Tibial artery (tissue), 4 donors: ENCODE measurements at regions not wholly inside any gene's neighbourhood (a gene's known extent, or its start where the extent isn't known, plus 50 kb on each side); places are given as distances from the start of the nearest gene placed in this dataset.
"Not testable (repeated sequence)": the region's sequence is repeated elsewhere in the genome, so short reads cannot be mapped to it uniquely, and the experiment has no call there.

Source experiments
- DNase-seq, 2 donors: peaks; one replicate each; pipeline ENCODE4 v3.0.0-alpha.2; 2019
- H3K27ac ChIP-seq, 2 donors: fragments of 200-600 bp; sonication (generic) in 1 of 2; 1 replicate in 1 of 2; 2 replicates in 1 of 2; pipeline ENCODE4 v1.5.1; 2018 to 2019; ENCODE audit warnings: mild to moderate bottlenecking in 1 of 2
- H3K27me3 ChIP-seq, 2 donors: fragments of 200-600 bp; sonication (generic) in 1 of 2; one replicate each; pipeline versions ENCODE4 v1.5.1 to v1.6.0; 2016 to 2019
- H3K36me3 ChIP-seq, 3 donors: fragments of 200-600 bp; sonication (generic) in 2 of 3; one replicate each; pipeline ENCODE4 v1.5.1; 2016 to 2019; ENCODE audit warnings: mild to moderate bottlenecking in 2 of 3
- H3K4me1 ChIP-seq, 4 donors: fragments of 200-600 bp; sonication (generic) in 2 of 4; 1 replicate in 3 of 4; 2 replicates in 1 of 4; pipeline ENCODE4 v1.5.1; 2016 to 2019
- H3K4me3 ChIP-seq, 2 donors: fragments of 200-600 bp; sonication (generic) in 1 of 2; 1 replicate in 1 of 2; 2 replicates in 1 of 2; pipeline ENCODE4 v1.5.1; 2018 to 2019; ENCODE audit warnings: mild to moderate bottlenecking in 2 of 2
- H3K9me3 ChIP-seq, 3 donors: fragments of 200-600 bp; sonication (generic) in 1 of 3; one replicate each; pipeline ENCODE4 v1.5.1; 2016 to 2019
- intact Hi-C: fragments of 100-400 bp; cut with DNase I; formaldehyde crosslinking; loops from one replicate; pipeline ENCODE4 v1.15.0; 2023; ENCODE audit warnings: low total_unique reads
- TF ChIP-seq, protein P1 (sequence below), 2 experiments: fragments of 200-600 bp in 1 of 2; fragments of 450-650 bp in 1 of 2; IDR thresholded peaks; one replicate each; pipeline ENCODE4 v1.5.1; 2017 to 2019; ENCODE audit warnings: antibody characterized with exemption in 2 of 2, mild to moderate bottlenecking in 1 of 2, moderate library complexity in 1 of 2

DNA sequence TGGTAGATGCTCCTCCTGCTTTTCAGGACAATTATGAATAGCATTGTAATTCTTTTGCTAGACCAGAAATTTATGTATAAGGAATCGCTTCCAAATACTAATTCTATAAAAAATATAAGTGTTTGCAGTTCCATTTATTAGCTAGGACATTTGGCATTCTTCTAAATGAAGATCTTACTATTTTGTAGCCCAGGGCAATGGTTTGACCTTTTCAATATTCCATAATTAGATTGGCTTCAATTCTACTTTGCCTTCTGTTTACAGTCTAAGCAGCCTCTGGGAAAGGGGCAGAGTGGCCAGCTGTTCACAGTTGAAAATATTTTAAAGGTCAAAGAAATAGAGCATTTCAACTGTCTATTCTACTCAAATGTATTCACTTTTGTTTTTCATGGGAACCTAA, 912.1 kb upstream of the GRIA3 start:
- Histone ChIP-seq H3K4me1 (no peaks in the 10 kb centered on the region), H3K27ac (no peak overlapping the region), H3K9me3 (peaks cover 0 to 8% (median 0%) of the 10 kb centered on the region in 3 donors), H3K27me3 (no peaks in the 10 kb centered on the region), H3K36me3 (no peaks in the 10 kb centered on the region), H3K4me3 (no peak overlapping the region)
- intact Hi-C loops, result no loop called here
- TF ChIP-seq, protein P1, sequence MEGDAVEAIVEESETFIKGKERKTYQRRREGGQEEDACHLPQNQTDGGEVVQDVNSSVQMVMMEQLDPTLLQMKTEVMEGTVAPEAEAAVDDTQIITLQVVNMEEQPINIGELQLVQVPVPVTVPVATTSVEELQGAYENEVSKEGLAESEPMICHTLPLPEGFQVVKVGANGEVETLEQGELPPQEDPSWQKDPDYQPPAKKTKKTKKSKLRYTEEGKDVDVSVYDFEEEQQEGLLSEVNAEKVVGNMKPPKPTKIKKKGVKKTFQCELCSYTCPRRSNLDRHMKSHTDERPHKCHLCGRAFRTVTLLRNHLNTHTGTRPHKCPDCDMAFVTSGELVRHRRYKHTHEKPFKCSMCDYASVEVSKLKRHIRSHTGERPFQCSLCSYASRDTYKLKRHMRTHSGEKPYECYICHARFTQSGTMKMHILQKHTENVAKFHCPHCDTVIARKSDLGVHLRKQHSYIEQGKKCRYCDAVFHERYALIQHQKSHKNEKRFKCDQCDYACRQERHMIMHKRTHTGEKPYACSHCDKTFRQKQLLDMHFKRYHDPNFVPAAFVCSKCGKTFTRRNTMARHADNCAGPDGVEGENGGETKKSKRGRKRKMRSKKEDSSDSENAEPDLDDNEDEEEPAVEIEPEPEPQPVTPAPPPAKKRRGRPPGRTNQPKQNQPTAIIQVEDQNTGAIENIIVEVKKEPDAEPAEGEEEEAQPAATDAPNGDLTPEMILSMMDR (IDR thresholded peaks at IDR 0.05), result no peak
- DNase-seq, result no peak

DNA sequence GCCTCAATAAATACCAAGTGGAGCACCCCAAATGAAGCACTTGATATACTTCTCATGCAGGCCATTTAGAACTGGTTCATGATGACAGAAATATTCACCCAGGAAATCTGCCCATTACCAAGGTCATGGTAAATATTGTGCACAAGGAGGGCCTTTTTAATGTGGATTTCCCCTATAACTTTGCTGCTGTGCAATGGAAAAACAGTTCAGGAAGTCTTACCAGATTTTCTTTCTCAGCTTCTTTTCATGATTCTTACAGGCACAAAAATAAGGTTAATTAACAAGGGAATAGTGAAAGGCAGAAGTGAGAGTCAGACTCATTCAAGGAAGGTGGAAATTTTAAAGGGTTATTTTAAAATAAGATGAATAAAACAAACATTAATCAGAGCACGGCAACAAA, 904.3 kb upstream of the GRIA3 start:
- no peak for DNase-seq
- no peak overlapping the region for H3K27ac ChIP-seq
- H3K36me3 ChIP-seq, result no peaks in the 10 kb centered on the region
- H3K4me1 ChIP-seq, result no peaks in the 10 kb centered on the region
- intact Hi-C loops, result no loop called here
- TF ChIP-seq, protein P1 (IDR thresholded peaks at IDR 0.05), result no peak
- H3K4me3 ChIP-seq, result no peak overlapping the region
- no peaks in the 10 kb centered on the region for H3K27me3 ChIP-seq
- H3K9me3 ChIP-seq, result no peaks in the 10 kb centered on the region

DNA sequence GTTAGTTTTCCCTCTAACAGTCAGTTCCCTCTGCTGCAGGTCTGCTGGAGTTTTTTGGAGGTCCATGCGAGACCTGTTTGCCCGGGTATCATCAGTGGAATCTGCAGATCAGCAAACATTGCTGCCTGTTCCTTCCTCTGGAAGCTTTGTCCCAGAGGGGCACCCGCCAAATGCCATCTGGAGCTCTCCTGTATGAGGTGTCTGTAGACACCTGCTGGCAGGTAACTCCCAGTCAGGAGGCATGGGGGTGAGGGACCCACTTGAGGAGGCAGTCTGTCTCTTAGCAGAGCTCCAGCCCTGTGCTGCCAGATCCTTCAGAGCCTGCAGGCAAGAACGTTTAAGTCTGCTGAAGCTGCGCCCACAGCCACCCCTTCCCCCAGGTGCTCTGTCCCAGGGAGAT, 884.3 kb upstream of the GRIA3 start:
- H3K9me3 ChIP-seq, H3K36me3 ChIP-seq, DNase-seq, H3K27ac ChIP-seq, intact Hi-C loops, H3K27me3 ChIP-seq, H3K4me3 ChIP-seq, H3K4me1 ChIP-seq: not testable (repeated sequence)

DNA sequence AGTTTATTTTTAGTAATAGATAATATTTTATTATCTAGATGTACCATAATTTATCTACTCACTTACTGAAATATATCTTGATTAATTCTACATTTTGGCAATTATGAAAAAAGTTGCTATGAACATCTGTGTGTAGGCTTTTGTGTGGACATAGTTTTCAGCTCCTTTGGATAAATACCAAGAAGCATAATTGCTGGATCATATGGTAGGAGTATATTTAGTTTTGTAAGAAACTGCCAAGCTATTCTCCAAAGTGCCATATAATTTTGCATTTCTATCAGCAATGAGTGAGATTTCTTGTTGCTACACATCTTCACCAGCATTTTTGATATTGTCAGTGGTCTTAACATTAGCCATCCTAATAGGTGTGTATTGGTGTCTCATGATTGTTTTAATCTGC, 882.6 kb upstream of the GRIA3 start:
- intact Hi-C loops, result no loop called here
- Histone ChIP-seq H3K27ac (no peak overlapping the region), H3K36me3 (no peaks in the 10 kb centered on the region), H3K4me1 (no peaks in the 10 kb centered on the region), H3K27me3 (no peaks in the 10 kb centered on the region), H3K4me3 (no peak overlapping the region), H3K9me3 (peaks cover 0 to 5% (median 0%) of the 10 kb centered on the region in 3 donors)
- TF ChIP-seq, protein P1 (IDR thresholded peaks at IDR 0.05), result no peak
- no peak for DNase-seq

DNA sequence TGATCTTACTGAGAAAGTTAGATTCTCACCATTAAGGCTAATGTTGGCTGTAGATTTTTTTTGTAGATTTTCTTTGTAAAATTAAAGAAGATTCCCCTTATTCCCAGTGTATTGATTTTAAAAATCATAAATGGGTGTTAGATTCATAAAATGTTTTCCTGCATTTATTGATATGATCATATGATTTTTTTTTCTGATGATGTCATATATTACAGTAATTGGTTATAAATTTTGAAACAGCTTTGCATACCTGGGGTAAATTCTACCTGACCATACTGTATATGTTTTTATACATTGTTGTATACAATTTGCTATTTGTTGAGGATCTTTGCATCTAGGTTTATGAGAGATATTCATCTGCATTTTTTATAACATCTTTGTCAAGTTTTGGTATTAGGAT, 880.3 kb upstream of the GRIA3 start:
- no peaks in the 10 kb centered on the region for H3K36me3 ChIP-seq
- intact Hi-C loops, result no loop called here
- no peaks in the 10 kb centered on the region for H3K4me1 ChIP-seq
- H3K4me3 ChIP-seq, result no peak overlapping the region
- TF ChIP-seq, protein P1 (IDR thresholded peaks at IDR 0.05), result no peak
- H3K9me3 ChIP-seq, result peaks cover 0 to 5% (median 0%) of the 10 kb centered on the region in 3 donors
- no peak overlapping the region for H3K27ac ChIP-seq
- H3K27me3 ChIP-seq, result no peaks in the 10 kb centered on the region
- no peak for DNase-seq

DNA sequence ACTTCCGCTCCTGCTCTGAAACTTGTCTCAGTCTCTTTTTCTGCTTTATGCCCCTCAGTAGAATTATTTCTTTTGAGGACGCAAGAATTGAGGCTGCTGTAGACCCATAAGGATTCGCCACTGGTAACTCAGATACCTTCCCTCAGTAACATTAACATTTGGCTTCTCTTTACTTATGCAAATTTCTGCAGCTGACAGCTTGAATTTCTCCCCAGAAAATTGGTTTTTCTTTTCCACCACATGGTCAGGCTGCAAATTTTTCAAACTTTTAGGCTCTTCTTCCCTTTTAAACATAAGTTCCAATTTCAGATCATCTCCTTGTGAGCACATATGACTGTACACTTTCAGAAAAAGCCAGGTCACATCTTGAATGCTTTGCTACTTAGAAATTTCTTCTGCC, 839.3 kb upstream of the GRIA3 start:
- no peak overlapping the region for H3K27ac ChIP-seq
- no peaks in the 10 kb centered on the region for H3K4me1 ChIP-seq
- H3K4me3 ChIP-seq, result no peak overlapping the region
- intact Hi-C loops, result no loop called here
- TF ChIP-seq, protein P1 (IDR thresholded peaks at IDR 0.05), result no peak
- H3K27me3 ChIP-seq, result no peaks in the 10 kb centered on the region
- no peaks in the 10 kb centered on the region for H3K36me3 ChIP-seq
- no peak for DNase-seq
- no peaks in the 10 kb centered on the region for H3K9me3 ChIP-seq
